Upper lobe of left lung (tissue), 6 donors: ENCODE measurements at regions not wholly inside any gene's neighbourhood (a gene's known extent, or its start where the extent isn't known, plus 50 kb on each side); places are given as distances from the start of the nearest gene placed in this dataset.
A peak's percentile ranks its signal among the peaks of the same experiment; 100 is the strongest.

Source experiments
- ATAC-seq, 2 donors: fragments of 200-7000 bp; cut with Tn5 transposase; one replicate each; pipeline ENCODE4 v1.9.1; 2022; ENCODE audit warnings: mild to moderate bottlenecking in 2 of 2, moderate library complexity in 2 of 2; ENCODE audit not compliant: low FRiP score in 2 of 2
- DNase-seq, 2 donors: peaks; one replicate each; pipeline ENCODE4 v3.0.0-alpha.2; 2019 to 2020
- H3K27ac ChIP-seq, 4 donors: fragments of 200-600 bp; sonication (generic); one replicate each; pipeline ENCODE4 v1.5.1; 2016 to 2019
- H3K27me3 ChIP-seq, 4 donors: fragments of 200-600 bp; sonication (generic); one replicate each; pipeline ENCODE4 v1.5.1; 2017 to 2019
- H3K36me3 ChIP-seq, 4 donors: fragments of 200-600 bp; sonication (generic); one replicate each; pipeline ENCODE4 v1.5.1; 2016 to 2019
- H3K4me1 ChIP-seq, 4 donors: fragments of 200-600 bp; sonication (generic); one replicate each; pipeline ENCODE4 v1.5.1; 2018 to 2019
- H3K4me3 ChIP-seq, 4 donors: fragments of 200-600 bp; sonication (generic); one replicate each; pipeline ENCODE4 v1.5.1; 2017 to 2019; ENCODE audit warnings: mild to moderate bottlenecking in 2 of 4, moderate library complexity in 1 of 4
- H3K9me3 ChIP-seq, 4 donors: fragments of 200-600 bp; sonication (generic); one replicate each; pipeline ENCODE4 v1.5.1; 2018 to 2019
- EP300 ChIP-seq, 4 donors: sonication (generic); formaldehyde crosslinking; IDR thresholded peaks; one replicate each; pipeline ENCODE4 v1.5.1; 2017; ENCODE audit warnings: antibody characterized with exemption in 4 of 4, control low read depth in 2 of 4
- POLR2A ChIP-seq, 4 donors: fragments of 450-650 bp; IDR thresholded peaks; one replicate each; pipeline ENCODE4 v1.5.1; 2016 to 2017; ENCODE audit warnings: antibody characterized with exemption in 4 of 4, mild to moderate bottlenecking in 2 of 4
- POLR2AphosphoS5 ChIP-seq, 2 donors: sonication (generic); formaldehyde crosslinking; IDR thresholded peaks; one replicate each; pipeline ENCODE4 v1.5.1; 2017; ENCODE audit warnings: antibody characterized with exemption in 2 of 2
- WGBS, 2 donors: methylation state at CpG; one replicate each; pipeline ENCODE4 v1.1.5; 2017 to 2018; 5-methylcytosine and 5-hydroxymethylcytosine counted together
- TF ChIP-seq, protein P1 (sequence below), 6 experiments: fragments of 450-650 bp in 4 of 6; fragments of 200-600 bp in 2 of 6; sonication (generic) in 2 of 6; IDR thresholded peaks; one replicate each; pipeline ENCODE4 v1.5.1; 2016 to 2019; ENCODE audit warnings: antibody characterized with exemption in 6 of 6
- donor health status: DM: no; HTN: no; CAD: no; lungs with moderate emphysema.
- donor health status: DM: no; HTN: yes; CAD: no; lungs with severe emphysema.

DNA sequence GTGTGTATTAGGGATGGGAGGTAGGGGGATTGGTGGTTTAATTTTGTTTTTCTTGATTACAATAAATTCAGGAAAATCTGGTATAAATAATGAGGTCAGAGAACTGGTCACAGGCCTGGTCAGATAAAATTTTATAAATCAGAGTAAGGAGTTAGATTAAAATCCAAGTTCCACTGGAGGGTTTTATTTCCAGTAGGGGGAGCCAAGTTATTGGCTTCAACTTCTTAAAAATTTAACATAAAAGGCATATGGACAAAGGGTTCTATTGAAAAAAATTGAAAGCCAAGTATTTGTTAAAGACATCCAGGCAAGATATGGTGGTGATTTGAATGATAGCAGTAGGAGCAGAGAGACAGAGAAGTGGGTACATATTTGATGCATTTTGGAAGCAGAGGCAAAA is 763.3 kb downstream of the SORCS1 start:
- no peaks in the 10 kb centered on the region for H3K36me3 ChIP-seq
- no peak for TF ChIP-seq POLR2A (IDR thresholded peaks at IDR 0.05)
- H3K9me3 ChIP-seq = no peaks in the 10 kb centered on the region
- no peaks in the 10 kb centered on the region for H3K27me3 ChIP-seq
- H3K4me1 ChIP-seq = no peaks in the 10 kb centered on the region
- H3K27ac ChIP-seq = no peak overlapping the region
- no peak for ATAC-seq
- H3K4me3 ChIP-seq = no peak overlapping the region
- DNase-seq = no peak

DNA sequence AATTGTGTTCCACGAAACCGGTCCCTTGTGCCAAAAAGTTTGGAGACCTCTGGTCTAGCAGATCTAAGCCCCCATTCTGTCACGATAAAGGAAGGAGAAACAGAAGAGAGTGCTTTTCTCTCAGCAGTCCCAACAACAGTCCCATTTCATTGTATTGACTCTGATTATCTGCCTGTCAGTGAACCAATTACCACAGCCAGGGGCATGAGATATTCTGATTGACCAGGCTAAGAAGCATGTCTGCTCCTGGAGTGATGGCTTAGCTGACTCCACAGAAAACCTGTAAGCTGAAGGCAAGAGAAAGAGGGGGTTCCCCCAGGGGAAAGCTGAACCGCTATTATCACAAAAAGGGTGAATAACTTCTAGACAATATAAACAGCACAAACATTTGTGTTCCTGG is 765.4 kb downstream of the SORCS1 start:
- H3K36me3 ChIP-seq = no peaks in the 10 kb centered on the region
- no peaks in the 10 kb centered on the region for H3K9me3 ChIP-seq
- no peaks in the 10 kb centered on the region for H3K4me1 ChIP-seq
- H3K4me3 ChIP-seq = no peak overlapping the region
- H3K27me3 ChIP-seq = no peaks in the 10 kb centered on the region
- DNase-seq = no peak
- ATAC-seq = no peak
- TF ChIP-seq POLR2AphosphoS5 (IDR thresholded peaks at IDR 0.05) (no peak), EP300 (IDR thresholded peaks at IDR 0.05) (no peak), POLR2A (IDR thresholded peaks at IDR 0.05) (no peak)
- TF ChIP-seq, protein P1, sequence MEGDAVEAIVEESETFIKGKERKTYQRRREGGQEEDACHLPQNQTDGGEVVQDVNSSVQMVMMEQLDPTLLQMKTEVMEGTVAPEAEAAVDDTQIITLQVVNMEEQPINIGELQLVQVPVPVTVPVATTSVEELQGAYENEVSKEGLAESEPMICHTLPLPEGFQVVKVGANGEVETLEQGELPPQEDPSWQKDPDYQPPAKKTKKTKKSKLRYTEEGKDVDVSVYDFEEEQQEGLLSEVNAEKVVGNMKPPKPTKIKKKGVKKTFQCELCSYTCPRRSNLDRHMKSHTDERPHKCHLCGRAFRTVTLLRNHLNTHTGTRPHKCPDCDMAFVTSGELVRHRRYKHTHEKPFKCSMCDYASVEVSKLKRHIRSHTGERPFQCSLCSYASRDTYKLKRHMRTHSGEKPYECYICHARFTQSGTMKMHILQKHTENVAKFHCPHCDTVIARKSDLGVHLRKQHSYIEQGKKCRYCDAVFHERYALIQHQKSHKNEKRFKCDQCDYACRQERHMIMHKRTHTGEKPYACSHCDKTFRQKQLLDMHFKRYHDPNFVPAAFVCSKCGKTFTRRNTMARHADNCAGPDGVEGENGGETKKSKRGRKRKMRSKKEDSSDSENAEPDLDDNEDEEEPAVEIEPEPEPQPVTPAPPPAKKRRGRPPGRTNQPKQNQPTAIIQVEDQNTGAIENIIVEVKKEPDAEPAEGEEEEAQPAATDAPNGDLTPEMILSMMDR (IDR thresholded peaks at IDR 0.05) = no peak
- H3K27ac ChIP-seq = no peak overlapping the region
- 68 to 78% methylated on average over 4 of the region's 4 CpGs for WGBS, 2 donors

DNA sequence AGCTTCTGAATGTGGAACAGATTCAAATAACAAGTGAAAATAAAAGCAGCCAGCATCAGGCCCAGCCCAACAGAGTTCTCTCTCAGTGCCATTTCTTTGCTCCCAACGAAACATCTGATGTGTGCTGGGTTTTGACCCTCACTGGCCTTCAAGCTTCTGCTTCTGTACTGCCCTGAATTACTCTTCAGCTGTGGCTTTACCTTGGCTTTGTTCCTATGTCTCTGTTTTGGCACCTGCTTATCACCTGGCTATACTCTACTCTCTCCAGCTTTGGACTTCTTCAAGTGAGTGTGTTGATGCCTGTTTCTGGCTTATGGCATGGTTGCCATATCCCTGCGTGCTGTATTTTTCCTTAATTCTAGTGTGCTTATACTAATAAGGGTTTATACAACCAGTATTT is 768.3 kb downstream of the SORCS1 start:
- Histone ChIP-seq H3K27me3 (no peaks in the 10 kb centered on the region), H3K4me3 (no peak overlapping the region), H3K27ac (no peak overlapping the region), H3K4me1 (no peaks in the 10 kb centered on the region), H3K36me3 (no peaks in the 10 kb centered on the region), H3K9me3 (no peaks in the 10 kb centered on the region)
- no peak for TF ChIP-seq EP300 (IDR thresholded peaks at IDR 0.05)
- no peak for TF ChIP-seq POLR2AphosphoS5 (IDR thresholded peaks at IDR 0.05)
- TF ChIP-seq, protein P1 (IDR thresholded peaks at IDR 0.05) = no peak
- TF ChIP-seq POLR2A (IDR thresholded peaks at IDR 0.05) = no peak
- ATAC-seq (no peak), DNase-seq (no peak)
- whole genome bisulfite sequencing, 2 donors = 54 to 68% methylated on average over 2 of the region's 2 CpGs

DNA sequence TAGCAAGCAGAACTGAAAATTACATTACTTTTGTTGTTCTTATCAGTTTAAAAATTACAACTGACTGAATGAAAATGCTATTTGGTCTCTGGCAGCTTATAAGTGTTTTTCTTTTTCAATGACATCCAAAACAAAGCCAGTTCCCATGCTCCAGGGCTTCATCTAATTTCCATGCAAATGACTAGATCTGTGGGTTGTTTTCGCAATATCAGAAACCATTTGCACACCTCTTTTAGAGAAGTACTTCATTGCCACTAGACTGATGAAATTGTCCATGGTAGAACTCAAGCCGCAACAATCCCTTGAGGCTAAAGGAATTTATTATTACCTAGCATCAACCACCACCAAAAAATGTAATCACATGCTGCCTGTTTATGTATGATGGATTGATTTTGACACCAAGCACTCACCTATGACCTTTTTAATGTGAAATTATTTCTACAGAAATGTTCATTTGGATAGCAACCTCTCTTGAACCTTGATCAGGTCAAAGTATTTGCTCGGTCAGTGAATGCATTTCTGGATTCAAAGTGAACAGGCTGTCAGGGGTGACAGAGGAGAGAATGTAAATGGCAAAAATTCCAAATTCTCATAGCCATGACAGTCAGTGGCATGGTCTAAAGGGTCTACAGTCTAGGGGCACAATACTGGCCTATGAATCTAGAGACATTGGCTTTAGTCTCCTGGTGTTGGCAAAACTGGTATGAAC is 769.3 kb downstream of the SORCS1 start:
- no peak for DNase-seq
- Histone ChIP-seq H3K27me3 (no peaks in the 10 kb centered on the region), H3K9me3 (no peaks in the 10 kb centered on the region), H3K4me1 (no peaks in the 10 kb centered on the region), H3K4me3 (no peak overlapping the region), H3K36me3 (no peaks in the 10 kb centered on the region), H3K27ac (no peak overlapping the region)
- TF ChIP-seq POLR2AphosphoS5 (IDR thresholded peaks at IDR 0.05) = no peak
- WGBS, 2 donors = 55 to 89% methylated on average over 3 of the region's 3 CpGs
- no peak for ATAC-seq

DNA sequence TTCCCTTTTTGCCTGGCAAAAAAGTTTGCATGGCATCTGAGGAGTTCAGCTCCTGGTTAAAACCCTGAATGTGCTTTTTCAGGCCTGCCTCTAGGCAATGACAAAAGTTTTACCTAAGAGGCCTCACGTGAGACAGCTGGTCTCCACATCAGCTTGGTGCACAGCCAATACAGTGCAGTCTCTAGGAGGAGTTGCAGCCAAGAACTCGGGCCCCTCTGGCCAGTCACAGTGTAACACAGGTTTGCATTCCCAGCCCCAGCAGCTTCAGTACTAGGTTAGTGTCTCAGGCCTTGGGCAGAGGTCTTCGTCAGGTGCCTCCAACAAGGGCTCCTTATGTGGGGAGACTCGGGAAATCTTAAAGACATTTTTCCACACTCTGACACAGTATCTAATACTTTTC is 771.7 kb downstream of the SORCS1 start:
- TF ChIP-seq POLR2A (IDR thresholded peaks at IDR 0.05) = no peak
- TF ChIP-seq, protein P1 (IDR thresholded peaks at IDR 0.05) = no peak
- no peak for TF ChIP-seq EP300 (IDR thresholded peaks at IDR 0.05)
- TF ChIP-seq POLR2AphosphoS5 (IDR thresholded peaks at IDR 0.05) = no peak
- Histone ChIP-seq H3K9me3 (no peaks in the 10 kb centered on the region), H3K36me3 (no peaks in the 10 kb centered on the region), H3K27me3 (no peaks in the 10 kb centered on the region), H3K4me1 (no peaks in the 10 kb centered on the region), H3K4me3 (no peak overlapping the region), H3K27ac (no peak overlapping the region)
- ATAC-seq (peak in 1 of 2 donors; percentile 43), DNase-seq (no peak)
- 65 to 80% methylated on average over 4 of the region's 4 CpGs for WGBS, 2 donors

DNA sequence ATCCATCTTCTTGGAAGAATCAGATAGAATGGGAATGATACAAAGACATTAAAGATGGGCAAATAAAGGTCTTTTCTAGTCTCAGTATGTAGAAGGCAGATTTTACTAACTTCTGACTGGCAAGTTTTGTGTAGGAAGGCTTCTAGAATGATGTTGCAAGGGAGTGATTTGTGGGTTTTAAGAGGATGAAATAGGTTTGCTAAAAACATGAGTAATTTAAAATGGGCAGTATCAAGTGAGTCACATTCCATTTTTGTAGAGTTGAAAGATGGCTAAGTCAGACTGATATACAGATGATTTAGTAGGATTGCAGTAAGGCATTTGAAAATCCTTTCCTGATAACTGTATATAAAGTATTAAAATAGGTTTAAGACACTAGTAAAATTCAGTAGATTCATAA is 777.4 kb downstream of the SORCS1 start:
- H3K9me3 ChIP-seq = no peaks in the 10 kb centered on the region
- no peak for DNase-seq
- ATAC-seq = no peak
- H3K4me1 ChIP-seq = no peaks in the 10 kb centered on the region
- no peak overlapping the region for H3K27ac ChIP-seq
- no peak for TF ChIP-seq EP300 (IDR thresholded peaks at IDR 0.05)
- TF ChIP-seq, protein P1 (IDR thresholded peaks at IDR 0.05) = no peak
- no peak for TF ChIP-seq POLR2A (IDR thresholded peaks at IDR 0.05)
- no peak for TF ChIP-seq POLR2AphosphoS5 (IDR thresholded peaks at IDR 0.05)
- no peak overlapping the region for H3K4me3 ChIP-seq
- no peaks in the 10 kb centered on the region for H3K27me3 ChIP-seq
- no peaks in the 10 kb centered on the region for H3K36me3 ChIP-seq
